SHP77 treated with DMSO at 0.1 percent for 48 hours (cell line): ENCODE measurements at regions not wholly inside any gene's neighbourhood (a gene's known extent, or its start where the extent isn't known, plus 50 kb on each side); places are given as distances from the start of the nearest gene placed in this dataset.

ENCODE experiments used
- DNase-seq: peaks from one replicate; lab custom pipeline; 2025; lab: John Stamatoyannopoulos, UW

GRCh38 chr15:26477044-26477443 lies 295.8 kb downstream of the GABRB3 start:
- no peak for DNase-seq

- DNase-seq: no peak
These were observed 297.3 kb downstream of the GABRB3 start for GRCh38 chr15:26475554-26475953.

GRCh38 chr15:26472661-26473060 lies 300.2 kb downstream of the GABRB3 start:
- no peak for DNase-seq

- no peak for DNase-seq
These were observed 310.8 kb downstream of the GABRB3 start for GRCh38 chr15:26461847-26462608.

- DNase-seq: no peak
These were observed 312.7 kb downstream of the GABRB3 start for GRCh38 chr15:26460165-26460564.

- no peak for DNase-seq
These were observed 317.0 kb downstream of the GABRB3 start for GRCh38 chr15:26455828-26456227.

GRCh38 chr15:26453914-26454313 lies 319.0 kb downstream of the GABRB3 start:
- DNase-seq: no peak

GRCh38 chr15:26451995-26452394 lies 320.9 kb downstream of the GABRB3 start:
- DNase-seq: no peak

GRCh38 chr15:26449291-26449690 lies 323.6 kb downstream of the GABRB3 start:
- no peak for DNase-seq

GRCh38 chr15:26443321-26443720 lies 329.5 kb downstream of the GABRB3 start:
- DNase-seq: no peak

GRCh38 chr15:26442680-26443079 lies 330.2 kb downstream of the GABRB3 start:
- DNase-seq: no peak

GRCh38 chr15:26439681-26440080 lies 333.2 kb downstream of the GABRB3 start:
- DNase-seq: no peak

- DNase-seq: no peak
These were observed 334.1 kb downstream of the GABRB3 start for GRCh38 chr15:26438718-26439117.

- no peak for DNase-seq
These were observed 334.6 kb downstream of the GABRB3 start for GRCh38 chr15:26438316-26438715.

GRCh38 chr15:26433818-26434217 lies 339.0 kb downstream of the GABRB3 start:
- DNase-seq: no peak

- no peak for DNase-seq
These were observed 339.8 kb downstream of the GABRB3 start for GRCh38 chr15:26433060-26433459.

- no peak for DNase-seq
These were observed 351.8 kb downstream of the GABRB3 start for GRCh38 chr15:26421065-26421464.

GRCh38 chr15:26395624-26396023 lies 377.2 kb downstream of the GABRB3 start:
- no peak for DNase-seq

- DNase-seq: no peak
These were observed 378.1 kb downstream of the GABRB3 start for GRCh38 chr15:26394801-26395200.

- DNase-seq: no peak
These were observed 379.9 kb downstream of the GABRB3 start for GRCh38 chr15:26392956-26393355.

GRCh38 chr15:26391567-26392194 lies 381.2 kb downstream of the GABRB3 start:
- no peak for DNase-seq

GRCh38 chr15:26382444-26383072 lies 390.3 kb downstream of the GABRB3 start:
- no peak for DNase-seq

- no peak for DNase-seq
These were observed 394.6 kb downstream of the GABRB3 start for GRCh38 chr15:26378304-26378703.
